GM21526 (cell line): ENCODE measurements at regions not wholly inside any gene's neighbourhood (a gene's known extent, or its start where the extent isn't known, plus 50 kb on each side); places are given as distances from the start of the nearest gene placed in this dataset.
"Not testable (repeated sequence)": the region's sequence is repeated elsewhere in the genome, so short reads cannot be mapped to it uniquely, and the experiment has no call there.

Experiments
- ATAC-seq: cut with Tn5 transposase; IDR thresholded peaks from one replicate; pipeline ENCODE4 v1.9.1; 2021; ENCODE audit warnings: moderate library complexity; ENCODE audit not compliant: unreplicated experiment, low FRiP score

DNA sequence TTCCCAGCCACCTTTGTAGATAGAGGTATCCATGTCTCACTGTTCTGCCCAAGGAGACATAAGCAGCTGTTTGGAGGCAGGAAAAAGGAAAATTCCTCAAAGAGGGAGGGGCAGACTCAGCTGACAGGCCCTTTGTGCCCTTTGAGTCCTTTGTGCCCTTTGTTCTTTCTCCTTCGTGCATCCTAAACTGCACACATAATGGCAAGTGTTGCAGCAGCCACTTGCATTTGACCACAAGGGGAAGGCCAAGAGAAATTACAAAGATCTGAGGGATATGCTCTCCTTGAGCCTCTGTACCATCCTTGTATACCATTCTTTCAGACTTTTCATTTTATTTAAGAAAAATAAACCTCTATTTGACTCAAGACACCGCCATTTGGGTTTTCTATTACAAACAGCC, 71.8 kb upstream of the PKN2 start:
- no peak for ATAC-seq

- ATAC-seq, result no peak
Observed at GRCh38 chr1:88612773-88613172, 71.3 kb upstream of the PKN2 start.

DNA sequence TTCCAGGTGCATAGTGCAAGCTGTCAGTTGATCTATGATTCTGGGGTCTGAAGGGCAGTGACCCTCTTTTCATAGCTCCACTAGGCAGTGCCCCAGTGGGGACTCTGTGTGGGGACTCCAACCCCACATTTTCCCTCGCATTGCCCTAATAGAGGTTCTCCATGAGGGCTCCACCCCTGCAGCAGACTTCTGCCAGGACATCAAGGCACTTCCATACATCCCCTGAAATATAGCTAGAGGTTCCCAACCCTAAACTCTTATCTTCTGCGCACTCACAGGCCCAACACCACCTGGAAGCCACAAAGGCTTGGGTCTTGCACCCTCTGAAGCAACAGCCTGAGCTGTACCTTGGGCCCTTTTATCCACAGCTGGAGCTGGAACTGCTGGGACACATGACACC, 65.7 kb upstream of the PKN2 start:
- no peak for ATAC-seq

DNA sequence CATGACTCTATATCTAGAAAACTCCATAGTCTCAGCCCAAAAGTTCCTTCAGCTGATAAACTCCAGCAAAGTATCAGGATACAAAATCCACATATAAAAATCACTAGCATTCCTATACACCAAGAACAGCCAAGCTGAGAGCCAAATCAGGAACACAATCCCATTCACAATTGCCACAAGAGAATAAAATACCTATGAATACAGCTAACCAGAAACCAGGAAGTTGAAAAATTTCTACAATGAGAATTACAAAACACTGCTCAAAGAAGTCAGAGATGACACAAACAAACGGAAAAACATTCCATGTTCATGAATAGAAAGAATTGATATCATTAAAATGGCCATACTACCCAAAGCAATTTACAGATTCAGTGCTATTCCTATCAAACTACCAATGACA, 61.0 kb upstream of the PKN2 start:
- not testable (repeated sequence) for ATAC-seq
